HG03469 (cell line): ENCODE measurements at regions not wholly inside any gene's neighbourhood (a gene's known extent, or its start where the extent isn't known, plus 50 kb on each side); places are given as distances from the start of the nearest gene placed in this dataset.
"Not testable (repeated sequence)": the region's sequence is repeated elsewhere in the genome, so short reads cannot be mapped to it uniquely, and the experiment has no call there.

Source experiments
- ATAC-seq: cut with Tn5 transposase; IDR thresholded peaks from one replicate; pipeline ENCODE4 v1.9.1; 2021; ENCODE audit warnings: mild to moderate bottlenecking, moderate library complexity, moderate number of reproducible peaks; ENCODE audit not compliant: unreplicated experiment

DNA sequence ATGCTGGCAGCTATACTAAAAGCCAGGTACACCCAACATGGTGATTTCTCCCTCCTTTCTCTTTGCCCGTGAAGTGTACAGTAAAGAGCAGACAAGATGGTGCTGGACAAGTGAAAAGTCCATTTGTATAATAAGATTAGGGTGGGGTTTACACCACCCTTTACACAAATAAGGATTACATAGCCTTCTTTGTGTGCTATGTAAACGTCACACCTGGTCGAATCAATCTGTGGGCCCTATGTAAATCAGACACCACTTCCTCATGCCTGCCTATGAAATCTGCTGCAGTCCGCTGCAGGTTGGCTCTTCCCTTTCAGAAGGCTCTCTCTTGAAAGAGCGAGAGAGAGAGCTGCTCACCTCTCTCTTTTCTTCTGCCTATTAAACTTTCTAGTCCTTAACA lies 1054.3 kb upstream of the SLC39A10 start:
- ATAC-seq = no peak

DNA sequence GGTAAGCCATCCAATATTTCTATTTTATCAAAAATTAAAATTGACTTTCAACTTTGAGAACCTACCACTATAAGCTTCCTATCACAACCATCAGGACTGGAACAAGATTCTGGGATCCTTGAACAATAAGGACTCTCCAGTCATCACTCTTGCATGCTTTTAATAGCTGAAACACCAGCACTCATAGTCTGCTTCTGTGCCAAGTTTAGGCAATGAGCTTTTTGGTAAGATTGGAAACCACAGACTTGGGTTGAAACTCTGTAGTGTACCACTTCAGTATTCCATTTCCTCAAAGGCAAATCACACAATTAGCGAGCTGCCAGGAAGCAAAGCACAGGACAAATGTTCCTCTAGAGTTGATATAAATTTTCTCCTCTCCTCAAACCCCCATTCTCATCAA lies 1065.8 kb upstream of the SLC39A10 start:
- no peak for ATAC-seq

DNA sequence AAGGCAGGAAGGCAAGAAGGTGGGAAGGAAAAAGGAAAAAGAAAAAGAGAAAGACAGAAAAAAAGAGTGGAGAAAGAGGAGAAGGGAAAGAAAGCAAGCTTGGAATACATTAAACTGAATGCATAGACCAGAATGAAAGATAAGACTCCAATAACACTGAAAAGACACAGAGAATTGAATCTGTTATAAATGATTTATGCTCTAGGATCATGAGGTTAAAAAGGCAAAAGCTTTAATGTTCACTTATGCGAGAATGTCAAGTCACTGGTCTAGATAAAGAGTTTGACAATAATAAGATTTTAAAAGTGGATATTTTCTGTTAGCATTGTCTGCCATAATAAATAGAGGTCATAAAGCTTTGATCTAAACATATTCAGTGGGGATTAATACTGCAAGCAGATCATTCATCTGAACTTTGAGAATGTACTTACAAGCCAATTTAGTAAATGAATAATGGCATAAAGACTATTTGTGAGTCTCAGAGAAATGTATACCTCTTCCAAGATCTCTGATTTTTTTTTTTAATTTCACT lies 1069.2 kb upstream of the SLC39A10 start:
- no peak for ATAC-seq

DNA sequence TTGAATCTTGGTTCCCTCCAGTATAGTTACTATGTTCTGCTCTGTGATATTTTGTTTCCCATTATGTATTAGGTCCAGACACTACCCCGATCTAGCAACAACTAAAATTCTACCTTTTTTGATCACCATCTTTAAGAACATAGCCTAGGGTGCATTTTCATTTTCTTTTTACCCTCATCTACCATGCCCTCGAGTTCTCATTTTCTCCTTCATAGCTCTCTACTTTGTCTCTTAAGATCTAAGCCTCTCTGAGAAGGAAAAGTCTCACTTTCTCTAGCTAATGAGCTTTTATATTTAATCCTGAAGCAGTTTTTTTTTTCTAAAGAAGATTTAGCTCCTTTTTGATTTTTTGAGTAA lies 1089.4 kb upstream of the SLC39A10 start:
- peak; percentile 37 for ATAC-seq

DNA sequence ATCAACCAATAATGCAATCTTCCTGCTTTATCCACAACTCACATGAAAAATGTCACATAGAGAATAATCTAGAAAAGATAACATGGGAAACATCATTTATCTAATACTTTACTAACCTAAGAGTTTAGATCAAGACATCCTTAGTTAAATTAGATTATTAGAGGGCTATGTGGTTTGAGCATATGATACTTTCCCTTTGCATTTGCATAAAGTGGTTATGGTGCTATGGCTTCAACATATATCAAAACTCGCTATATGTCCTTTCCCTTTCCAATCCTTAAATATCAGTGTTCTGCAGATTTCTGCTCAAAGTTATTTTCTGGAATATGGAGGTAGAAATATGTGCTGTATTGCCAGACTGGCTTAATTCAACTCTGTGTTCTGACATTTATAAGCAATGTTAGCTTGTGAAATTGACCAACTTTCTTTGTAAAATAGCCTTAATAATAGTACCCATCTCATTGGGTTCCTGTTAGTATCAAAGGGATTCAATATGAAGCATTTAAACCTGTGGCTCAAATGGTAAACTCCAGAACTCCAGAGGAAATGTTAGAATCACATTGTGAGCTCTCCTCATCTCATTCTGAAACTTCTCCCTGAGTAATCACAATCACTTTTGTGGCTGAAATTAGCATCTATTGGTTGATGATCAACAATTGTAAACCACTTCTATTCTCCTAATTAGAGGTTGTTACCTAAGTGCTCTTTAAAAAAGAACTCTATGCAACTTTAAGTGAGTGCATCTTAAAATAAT lies 1089.9 kb upstream of the SLC39A10 start:
- ATAC-seq = peak; percentile 78

DNA sequence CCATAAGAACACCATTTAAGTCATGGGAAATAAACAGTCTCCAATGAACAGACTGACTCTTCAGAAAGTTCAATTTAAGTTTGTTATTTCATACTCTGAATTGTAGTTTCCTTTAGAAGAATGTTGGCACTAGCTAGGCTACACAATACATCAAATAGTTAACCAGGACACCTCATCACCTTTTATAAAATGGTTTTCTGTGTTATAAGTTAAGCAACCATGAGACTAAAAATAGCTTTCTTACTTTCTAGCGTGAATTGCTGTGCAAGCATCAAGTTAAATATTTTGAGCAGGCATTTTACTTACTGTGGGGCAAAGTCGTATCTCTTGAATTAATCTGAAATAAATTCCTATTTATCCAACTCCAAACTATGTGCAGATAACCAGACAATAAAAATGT lies 1092.6 kb upstream of the SLC39A10 start:
- ATAC-seq = no peak

DNA sequence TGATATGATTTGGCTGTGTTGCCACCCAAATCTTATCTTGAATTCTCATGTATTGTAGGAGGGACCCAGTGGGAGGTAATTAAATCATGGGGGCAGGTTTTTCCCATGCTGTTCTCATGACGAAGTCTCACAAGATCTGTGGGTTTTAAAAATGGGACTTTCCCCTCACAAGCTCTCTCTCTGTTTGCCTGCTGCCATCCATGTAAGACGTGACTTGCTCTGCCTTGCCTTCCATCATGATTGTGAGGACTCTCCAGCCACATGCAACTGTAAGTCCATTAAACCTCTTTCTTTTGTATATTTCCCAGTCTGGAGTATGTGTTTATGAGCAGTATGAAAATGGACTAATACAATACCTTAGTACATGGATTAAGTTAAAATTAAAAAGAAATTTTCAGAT lies 1094.7 kb upstream of the SLC39A10 start:
- ATAC-seq = no peak

DNA sequence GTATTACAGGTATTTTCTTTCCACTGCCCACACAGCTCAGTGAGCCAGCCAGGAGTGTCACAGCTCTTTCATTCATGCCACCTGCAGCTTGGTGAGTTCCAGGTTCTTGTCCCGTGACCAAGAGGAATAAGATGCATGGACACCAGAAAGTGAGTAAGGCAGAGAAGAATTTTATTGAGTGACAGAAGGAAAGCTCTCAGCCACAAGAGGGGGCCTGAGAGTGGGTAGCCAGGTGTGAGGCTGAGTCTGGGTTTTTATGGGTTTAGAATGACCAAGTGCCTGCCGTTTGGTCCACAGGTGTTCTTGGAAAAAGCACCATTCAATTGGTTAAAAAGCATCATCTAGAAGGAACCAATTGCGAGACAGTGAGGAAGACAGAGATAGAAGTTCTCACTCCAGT lies 1097.1 kb upstream of the SLC39A10 start:
- ATAC-seq = no peak

DNA sequence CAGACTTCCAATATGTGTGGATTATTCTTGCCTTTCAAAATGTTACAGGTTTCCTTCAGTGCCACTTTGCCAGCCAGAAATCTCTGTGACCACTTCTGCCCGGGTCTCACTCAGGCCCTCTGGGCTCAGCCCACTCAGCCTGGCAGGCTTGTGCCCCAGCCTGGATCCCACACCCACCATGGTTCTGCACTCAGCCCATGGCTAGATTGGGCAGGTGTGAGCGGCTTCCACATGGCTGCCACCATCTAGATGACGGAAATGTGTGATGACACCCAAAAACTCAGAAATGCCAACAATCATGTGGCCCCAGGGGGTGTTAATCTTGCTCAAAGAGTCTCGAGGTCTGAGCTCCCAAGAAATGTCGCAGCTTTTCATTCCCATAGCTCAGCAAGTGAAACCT lies 1097.5 kb upstream of the SLC39A10 start:
- no peak for ATAC-seq

DNA sequence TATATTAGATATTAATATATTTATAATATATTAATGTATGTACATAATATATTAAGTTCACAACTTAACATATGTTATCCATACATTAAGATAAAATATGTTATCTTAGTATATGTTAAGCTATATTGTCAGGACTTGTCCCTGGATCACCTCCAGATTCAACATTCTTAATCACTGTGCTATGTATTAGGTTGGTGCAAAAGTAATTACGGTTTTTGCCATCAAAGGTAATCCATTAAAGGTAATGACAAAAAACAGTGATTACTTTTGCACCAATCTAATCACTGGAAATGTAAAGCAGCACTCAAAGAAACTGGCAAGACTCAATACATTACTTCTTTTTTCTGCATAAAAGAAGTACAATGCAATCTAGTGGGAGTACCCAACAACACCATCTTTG lies 1099.0 kb upstream of the SLC39A10 start:
- no peak for ATAC-seq

DNA sequence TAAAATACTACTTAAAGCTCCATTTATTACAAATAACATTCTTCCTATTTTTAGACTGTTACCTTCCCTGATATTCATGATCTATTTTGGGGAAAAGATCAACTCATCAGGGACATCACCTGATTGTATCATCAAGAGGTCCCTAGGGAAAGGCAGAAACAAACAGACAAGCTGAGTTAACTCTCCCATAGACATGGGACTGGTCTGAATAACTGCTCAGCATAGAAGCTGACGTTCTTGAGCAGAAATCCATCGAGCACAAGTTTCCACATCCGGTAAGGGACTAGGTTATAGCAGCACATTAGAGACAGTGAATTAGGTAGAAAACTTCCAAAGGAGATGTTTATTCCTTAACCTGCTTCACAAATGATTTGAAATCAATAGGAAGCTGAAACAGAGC lies 1100.4 kb upstream of the SLC39A10 start:
- ATAC-seq = no peak

DNA sequence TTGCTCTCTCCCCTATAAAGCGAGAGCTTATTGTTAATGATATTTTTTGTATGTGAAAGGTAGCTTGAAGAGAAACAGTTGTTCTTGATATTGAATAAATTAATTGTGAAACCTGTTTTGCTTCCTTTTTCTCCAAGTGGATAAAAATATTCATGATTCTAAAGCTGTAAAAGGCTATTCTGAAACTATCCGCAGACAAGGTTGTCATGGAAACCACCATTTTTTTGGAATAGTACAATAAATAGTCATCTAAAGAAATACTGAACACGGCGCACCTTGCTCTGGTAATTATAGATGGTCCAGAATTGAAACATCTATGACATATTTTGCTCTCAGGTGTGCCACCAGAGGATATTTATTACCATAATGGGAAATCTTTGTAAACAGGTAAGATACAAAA lies 1103.0 kb upstream of the SLC39A10 start:
- ATAC-seq = no peak

DNA sequence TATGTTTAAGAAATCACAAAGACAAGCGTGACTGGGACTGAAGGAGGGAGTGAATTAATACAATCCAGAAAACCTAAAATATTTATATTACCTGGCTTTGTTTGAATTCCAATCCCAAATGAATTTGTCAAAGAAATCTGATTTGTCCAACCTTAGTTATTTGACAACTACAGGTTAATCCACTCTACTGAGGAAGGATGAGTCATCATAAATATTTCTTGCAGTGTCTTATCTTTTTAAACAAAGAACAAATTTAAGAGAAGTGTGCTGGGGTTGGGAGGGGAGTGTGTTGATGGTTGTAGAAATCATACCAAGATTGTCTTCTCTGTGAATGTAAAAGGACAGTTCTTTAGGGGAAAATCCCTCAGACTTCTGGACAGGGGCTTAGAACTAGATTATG lies 1106.3 kb upstream of the SLC39A10 start:
- no peak for ATAC-seq

DNA sequence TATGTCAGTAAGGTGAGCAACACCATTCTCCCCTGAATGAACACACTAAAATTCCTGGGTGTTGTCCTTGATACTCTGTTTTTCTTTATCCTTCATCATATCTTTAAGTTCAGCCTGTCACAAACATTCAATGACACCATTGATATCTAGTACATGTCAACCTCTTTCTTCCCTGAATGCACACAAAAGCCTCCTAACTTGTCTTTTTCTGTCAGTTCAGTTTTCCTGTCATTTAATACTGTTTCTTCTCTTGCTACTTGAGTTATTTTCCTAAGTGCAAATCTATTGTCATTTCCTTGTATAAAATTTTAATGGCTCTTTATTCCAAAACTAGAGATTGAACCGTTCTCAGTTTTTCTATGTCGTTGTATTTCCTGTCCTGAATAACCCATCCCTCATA lies 1107.6 kb upstream of the SLC39A10 start:
- no peak for ATAC-seq

DNA sequence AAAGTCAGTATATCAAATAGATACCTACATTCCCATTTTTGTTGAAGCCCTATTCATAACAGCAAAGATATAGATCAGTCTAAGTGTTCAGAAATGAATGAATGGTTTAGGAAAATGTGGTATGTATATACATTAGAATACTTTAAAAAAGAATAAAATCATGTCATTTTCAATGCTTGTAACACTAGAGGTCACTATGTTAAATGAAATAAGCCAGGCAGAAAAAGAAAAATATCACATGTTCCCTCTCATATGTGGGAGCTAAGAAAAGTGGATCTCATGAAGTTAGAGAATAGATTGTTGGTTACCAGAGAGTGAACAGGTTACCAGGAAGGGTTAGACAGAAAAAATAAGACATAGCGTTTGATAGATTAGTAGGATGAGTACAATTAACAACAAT lies 1111.0 kb upstream of the SLC39A10 start:
- no peak for ATAC-seq

DNA sequence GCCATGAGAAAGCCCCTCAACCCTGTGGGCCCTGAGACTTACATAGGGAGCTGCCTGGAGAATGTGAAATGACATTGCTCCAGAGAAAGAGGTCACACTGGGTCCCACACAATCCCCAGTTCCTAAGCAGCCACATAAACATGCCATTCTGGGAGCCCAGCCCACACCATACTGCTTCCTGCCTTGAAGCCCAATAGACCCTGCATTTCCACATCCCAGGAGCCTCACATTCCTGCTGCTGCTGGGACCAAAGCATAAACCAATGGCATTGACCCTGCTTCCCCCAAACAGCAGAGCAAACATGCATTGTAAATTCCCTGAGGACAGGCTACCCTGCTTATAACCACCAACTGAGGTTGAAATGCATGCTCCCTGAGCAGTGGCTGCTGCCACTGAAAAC lies 1117.6 kb upstream of the SLC39A10 start:
- ATAC-seq = no peak

DNA sequence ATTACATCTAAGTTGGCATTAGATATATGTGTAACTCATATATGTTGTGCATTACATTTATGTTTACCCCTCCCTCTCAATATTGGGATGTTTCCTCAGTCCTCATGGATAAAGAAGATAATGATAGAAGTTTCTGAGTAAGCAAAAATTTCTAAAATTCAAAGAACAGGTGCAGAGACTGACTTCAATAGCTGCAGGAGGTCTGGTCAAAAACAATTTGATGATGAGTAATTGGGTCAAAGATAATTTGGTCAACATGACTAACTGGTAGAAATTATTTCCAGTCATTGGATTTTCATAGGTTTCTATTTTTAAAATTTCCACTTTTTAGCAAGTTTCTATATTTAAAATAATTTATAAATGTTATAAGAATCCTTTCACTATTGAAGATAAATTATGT lies 1130.9 kb upstream of the SLC39A10 start:
- ATAC-seq = no peak

DNA sequence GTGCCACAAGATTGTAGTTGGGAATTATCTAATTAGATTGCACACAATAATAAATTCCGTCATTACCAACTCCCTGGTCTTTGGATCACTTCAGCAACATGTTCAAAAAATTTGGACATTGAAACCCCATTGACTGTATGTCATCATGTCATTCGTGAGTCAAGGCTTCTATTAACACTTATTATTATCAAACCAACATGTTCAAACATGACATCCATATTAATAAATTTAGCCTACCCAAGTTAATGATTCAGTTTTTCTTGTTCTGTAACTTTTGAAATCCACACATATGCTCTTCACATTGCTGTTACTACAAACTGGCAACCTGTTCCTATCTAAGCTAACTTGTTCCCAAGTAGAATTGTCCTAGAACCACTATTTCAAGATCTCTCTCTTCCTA lies 1142.7 kb upstream of the SLC39A10 start:
- ATAC-seq = no peak

DNA sequence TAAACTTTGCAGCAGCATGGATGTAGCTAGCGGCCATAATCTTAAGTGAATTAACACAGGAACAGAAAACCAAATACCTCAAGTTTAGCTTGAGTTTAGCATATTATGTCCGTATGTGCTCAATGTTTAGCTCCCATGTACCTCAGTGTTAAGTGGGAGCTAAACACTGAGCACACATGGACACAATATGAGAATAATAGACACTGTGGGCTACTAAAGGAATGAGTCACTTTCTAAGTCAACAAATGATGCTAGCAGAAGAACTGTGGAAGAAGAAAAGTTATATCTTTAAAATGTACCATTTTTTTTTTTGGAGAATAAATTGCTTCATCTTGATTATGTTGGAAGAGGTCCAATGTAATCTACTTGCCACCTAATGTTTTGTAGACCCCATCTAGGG lies 1146.0 kb upstream of the SLC39A10 start:
- not testable (repeated sequence) for ATAC-seq

DNA sequence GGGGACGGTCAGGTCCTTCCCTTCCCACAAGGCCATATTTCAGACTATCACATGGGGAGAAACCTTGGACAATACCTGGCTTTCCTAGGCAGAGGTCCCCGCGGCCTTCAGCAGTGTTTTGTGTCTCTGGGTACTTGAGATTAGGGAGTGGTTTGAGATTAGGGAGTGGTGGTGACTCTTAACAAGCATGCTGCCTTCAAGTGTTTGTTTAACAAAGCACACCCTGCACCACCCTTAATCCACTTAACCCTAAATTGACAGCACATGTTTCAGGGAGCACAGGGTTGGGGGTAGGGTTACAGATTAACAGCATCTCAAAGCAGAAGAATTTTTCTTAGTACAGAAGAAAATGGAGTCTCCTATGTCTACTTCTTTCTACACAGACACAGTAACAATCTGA lies 1152.2 kb upstream of the SLC39A10 start:
- ATAC-seq = not testable (repeated sequence)

DNA sequence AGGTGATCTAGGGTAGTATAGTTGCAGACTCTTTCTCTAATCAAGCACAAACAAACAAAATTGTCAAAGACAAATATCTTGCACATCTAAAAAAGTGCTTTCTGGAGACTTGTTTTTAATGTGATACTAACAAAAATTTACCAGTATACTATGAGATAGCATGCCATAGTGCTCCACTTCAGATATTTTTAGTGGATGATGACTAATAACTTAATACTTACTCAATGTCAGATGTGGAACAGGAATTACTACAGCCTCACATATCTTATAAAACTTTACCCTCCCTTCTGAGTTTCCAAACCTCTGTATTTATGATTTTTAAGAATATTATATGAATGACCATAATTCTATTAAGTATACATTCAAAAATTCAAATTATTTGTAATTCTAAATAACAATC lies 1162.0 kb upstream of the SLC39A10 start:
- no peak for ATAC-seq

DNA sequence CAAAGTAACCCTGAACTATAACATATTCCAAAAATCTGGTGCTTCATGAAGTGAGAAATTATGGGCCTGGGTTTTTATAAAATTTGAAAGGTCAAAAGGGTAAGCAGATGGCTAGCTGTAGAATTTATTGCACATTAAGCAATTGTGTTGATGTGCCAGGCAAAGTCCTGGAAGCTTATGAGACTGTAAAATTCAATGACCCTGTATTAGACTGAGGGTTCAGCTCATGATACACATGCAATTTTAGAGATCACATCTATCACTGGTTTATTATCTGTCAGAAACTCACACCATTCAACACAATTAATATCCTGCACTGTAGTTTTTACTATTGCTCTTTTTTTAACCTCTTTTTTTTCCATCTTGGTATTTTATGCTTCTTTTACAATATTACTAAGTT lies 1162.6 kb upstream of the SLC39A10 start:
- ATAC-seq = no peak
